HG03066 (cell line): ENCODE measurements at regions not wholly inside any gene's neighbourhood (a gene's known extent, or its start where the extent isn't known, plus 50 kb on each side); places are given as distances from the start of the nearest gene placed in this dataset.

ENCODE experiments used
- ATAC-seq: cut with Tn5 transposase; IDR thresholded peaks from one replicate; pipeline ENCODE4 v1.9.1; 2021; ENCODE audit warnings: low read depth; ENCODE audit not compliant: unreplicated experiment

GRCh38 chr10:10804998-10805740 lies 212.5 kb upstream of the CELF2 start:
- ATAC-seq, result no peak

- no peak for ATAC-seq
These were observed 210.6 kb upstream of the CELF2 start for GRCh38 chr10:10807106-10807505.

DNA sequence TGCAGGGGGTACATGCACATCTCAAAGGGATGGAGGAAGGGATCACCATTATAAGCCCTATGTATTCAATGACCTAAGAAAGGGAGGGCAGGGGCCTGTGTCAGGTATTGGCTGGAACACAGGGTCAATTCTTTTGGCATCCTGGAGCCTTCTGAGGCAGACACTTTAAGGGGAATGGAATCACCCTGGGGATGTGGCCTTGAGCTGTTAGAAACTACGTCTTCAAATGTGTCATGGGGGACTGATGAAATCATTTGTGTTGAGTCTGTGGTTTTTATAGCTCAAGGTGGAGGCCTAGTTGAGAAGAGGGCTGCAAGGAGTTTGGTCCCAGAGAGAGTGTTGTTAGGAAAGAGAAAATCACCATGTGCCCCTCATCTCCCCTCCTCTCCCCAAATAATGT lies 206.1 kb upstream of the CELF2 start:
- no peak for ATAC-seq

DNA sequence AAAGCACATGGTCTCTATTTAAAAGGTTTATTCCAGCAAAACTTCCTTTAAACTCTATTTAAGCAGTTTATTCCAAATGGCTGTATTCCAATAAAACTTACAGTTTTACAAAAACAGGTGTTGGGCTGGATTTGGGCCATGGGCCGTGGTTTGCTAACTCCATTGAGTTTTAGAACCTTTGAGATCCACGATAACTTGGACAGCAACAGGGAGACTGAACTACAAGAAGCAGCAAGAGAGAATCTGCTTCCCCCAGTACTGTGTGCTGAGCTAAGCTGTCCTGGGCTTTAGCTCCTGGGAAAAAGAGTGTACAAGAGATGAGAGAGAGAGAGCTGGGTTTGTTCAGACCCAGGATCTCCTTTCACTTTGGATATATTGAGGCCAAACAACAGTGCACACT lies 204.0 kb upstream of the CELF2 start:
- ATAC-seq, result no peak

DNA sequence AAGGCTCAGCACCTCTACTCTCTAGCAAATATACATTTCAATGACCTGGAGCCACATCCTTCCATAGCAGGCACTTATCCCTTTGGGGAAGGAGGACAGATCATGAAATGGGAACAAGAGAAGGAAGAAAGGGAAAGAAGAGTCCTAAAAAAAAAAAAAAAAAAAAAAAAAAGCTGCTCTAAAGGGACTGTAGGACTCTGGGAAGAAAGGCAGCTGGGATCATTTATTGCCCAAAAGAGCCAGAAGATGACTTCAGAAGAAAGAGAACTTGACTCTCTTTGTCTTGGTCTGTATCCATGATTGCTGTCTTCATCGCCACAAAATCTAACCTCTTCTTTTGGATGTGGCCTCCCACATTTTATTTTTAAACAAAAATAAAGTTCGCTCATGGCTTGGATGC lies 203.6 kb upstream of the CELF2 start:
- no peak for ATAC-seq

- ATAC-seq, result no peak
These were observed 201.2 kb upstream of the CELF2 start for GRCh38 chr10:10816447-10816846.

DNA sequence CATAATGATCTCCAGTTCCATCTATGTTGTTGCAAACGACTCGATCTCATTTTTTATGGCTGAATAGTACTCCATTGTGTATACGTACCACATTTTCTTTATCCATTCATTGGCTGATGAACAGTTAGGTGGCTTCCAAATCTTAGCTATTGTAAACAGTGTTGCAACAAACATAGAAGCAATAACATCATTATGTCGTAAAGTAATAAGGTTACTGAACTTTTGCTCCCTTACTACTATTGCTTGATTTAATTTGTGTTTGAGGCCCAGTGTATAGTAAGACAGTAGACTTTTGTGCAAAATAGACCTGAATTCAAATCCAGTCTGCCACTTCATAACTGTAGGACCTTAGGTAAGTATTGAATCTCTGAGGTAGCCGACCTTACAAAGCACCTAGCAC lies 200.1 kb upstream of the CELF2 start:
- no peak for ATAC-seq

- no peak for ATAC-seq
These were observed 199.6 kb upstream of the CELF2 start for GRCh38 chr10:10818082-10818481.

DNA sequence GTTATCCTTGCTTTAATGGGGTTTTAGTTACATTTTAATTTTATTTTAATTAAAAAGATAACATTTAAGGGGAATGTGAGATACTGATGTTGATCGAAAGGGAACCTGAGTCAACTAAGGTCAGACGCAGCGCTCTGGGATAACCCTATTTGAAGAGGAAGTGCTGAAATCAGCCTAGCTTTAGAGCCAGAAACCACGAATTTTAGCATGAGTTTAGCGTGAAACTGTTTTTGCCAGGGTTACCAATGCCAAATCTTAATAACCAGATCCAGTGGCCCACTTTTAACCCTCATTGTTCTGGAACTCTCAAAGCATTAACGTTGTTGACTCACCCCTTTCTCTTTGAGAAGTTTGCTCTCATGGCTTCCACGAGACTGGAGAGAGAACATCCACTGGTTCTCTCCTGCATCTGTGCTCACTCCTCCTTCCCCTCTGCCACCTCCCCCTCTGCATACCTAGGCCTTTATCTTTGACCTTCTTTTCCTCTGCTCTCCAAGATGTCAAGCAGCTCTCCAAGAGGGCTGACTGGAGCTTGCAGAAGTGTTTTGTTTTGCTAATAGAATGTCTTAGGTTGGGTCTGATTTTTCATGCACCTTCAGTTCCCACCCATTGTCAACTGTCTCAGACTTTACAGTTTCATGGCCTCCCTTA lies 198.3 kb upstream of the CELF2 start:
- ATAC-seq, result no peak

DNA sequence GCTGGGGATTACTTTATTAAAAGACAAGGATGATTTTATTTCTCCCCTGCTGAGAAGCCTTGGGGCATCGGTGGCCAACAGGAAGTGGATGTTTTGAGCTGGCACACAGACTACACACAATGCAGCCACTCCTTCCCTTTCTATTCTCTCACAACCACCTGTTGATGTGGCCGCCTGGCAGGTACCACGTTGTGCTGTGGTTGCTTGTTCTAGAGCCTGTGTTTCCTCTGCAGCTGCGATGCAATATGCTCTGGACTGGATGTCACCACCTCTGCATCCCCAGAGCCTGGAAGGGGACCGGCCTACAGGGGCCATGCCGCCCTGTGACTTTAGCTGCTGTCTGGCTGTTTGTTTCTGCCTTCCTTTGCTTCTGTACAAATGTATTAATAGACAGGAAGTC lies 195.7 kb upstream of the CELF2 start:
- ATAC-seq, result no peak

- ATAC-seq, result no peak
These were observed 193.0 kb upstream of the CELF2 start for GRCh38 chr10:10824591-10825148.

DNA sequence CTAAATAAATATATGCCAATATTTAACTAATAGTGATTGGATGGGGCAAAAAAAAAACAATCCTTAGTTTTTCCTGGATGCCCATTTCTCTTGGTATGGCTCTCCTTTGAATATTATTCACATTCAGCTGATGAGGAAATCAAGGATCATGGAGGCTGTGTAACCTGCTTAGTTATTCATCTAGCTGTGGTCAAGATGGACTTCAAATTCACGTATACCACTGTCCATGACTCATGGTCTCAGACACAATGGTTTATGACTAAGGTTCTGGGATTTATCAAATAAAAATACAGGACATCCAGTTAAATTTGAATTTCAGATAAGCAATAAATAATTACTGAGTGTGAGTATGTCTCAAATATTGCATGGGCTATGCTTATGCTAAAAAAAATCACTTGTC lies 191.5 kb upstream of the CELF2 start:
- ATAC-seq, result no peak

DNA sequence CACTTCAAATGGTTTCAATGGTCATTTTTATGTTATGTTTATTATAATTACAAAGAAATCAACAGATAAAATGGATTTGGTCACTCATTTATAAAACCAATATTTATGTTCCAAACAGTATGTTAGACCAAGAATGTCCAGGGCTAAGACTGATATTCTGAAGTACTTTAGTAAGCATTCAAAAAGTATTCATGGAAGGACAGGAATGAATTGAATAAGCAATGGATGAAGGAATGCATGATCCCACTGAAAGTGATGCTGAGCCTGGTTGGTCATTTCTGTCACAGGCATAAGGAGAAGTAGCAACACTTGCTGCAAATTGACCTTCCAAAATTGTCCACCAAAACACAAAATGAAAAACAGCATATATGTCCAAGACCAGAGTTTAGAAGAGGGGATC lies 189.0 kb upstream of the CELF2 start:
- no peak for ATAC-seq

GRCh38 chr10:10829576-10829975 lies 188.1 kb upstream of the CELF2 start:
- ATAC-seq, result no peak

DNA sequence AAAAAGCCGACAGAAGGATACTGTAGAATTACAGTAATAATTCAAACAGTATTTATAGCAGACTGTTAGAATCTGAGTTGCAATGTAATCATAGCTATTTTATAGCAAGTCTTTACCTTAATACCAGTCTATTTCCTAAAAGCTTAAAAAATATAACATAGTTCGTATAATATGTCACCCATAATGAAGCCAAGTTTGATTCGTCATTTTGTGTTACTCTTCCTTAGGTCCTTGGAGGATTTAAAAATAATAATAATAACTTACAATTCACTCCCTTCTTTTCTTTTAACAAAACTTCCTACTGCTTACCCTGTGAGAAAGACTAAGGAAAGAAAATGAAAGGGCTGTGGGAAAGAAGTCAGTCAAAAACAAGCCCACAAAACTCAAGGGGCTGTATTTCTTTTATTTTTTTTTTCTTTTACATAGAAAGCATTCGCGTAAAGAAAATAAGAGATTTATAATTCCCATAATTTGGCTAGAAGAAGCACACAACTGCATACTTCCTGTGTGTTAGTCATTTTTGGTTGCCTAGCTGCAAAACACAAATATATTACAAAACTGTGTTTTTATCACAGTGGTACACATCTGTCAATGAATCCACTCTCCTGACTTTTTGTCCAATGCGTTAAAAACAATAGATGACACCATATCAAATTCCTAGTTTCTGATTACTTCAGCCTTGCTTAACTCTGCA lies 187.2 kb upstream of the CELF2 start:
- no peak for ATAC-seq

DNA sequence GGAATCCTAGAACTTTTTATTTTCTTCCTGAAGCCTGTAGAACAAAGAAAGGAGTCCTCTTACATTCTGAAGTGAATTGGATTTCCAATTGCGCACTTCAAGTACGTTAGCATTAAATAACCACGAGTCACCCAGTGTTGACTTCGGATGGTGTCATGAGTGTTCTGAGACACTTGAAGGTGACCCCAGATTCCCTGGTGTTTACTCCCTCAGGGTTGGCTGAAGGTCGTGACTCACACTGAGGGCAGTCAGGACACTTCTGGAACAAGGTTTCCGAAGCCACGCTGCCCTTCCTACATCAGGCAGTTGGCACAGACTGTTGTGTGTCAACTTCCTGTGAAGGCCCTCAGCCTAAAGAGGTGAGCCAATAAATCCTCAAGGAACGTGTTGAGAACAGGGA lies 186.6 kb upstream of the CELF2 start:
- ATAC-seq, result no peak

GRCh38 chr10:10833955-10834354 lies 183.7 kb upstream of the CELF2 start:
- ATAC-seq, result no peak

GRCh38 chr10:10844251-10844650 lies 173.4 kb upstream of the CELF2 start:
- no peak for ATAC-seq

DNA sequence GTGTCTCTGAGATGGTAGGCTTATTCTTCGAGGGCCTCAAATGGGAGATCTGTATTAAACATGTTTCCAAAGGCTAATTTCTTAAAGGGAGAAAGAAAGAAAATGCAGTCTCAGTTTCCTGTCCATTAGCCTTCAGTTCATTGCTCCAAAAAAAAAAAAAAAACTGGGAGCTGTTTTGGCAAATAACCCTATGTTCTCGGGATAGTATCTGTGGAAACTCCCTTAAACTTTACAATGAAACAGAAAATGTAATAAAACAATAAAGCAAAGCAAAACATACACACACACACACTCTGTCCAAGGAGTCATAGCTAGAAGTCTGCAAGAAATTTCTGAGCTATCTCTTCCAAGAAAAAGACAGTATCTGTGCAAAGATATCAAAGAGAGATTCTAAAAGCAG lies 172.5 kb upstream of the CELF2 start:
- no peak for ATAC-seq

DNA sequence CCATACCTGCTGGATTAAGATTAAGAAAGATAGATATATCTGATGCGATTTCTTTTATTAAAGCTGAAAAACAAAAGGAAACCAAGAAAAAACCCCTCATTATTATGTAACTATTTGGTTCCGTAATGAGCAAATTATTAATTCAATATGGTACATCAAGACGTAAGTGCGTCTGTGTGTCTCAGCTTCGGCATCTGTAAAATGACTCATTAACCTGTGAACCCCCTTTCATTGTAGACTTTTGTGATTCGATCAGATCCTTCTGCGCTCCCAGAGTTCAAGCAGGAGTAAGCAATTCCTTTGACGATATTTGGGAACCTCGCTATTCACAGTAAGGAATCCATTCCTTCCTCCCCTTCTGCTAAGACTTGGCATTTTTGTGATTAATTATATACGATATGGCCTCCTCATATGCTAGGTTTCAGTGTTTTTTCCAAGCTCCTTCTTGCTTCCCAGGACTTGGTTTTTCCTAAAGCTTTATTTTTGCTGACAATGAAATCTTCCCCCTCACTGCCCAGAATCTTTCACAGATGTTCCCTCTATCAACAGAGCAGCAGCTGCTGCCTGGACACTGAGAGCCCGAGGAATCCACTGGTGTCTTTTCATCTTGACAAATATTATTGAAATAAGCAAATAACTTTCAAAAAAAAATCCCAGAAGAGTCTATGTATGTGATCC lies 171.7 kb upstream of the CELF2 start:
- no peak for ATAC-seq

GRCh38 chr10:10846504-10846900 lies 171.2 kb upstream of the CELF2 start:
- no peak for ATAC-seq
